Embryonic facial prominence (tissue), 1 donor: ENCODE measurements at regions not wholly inside any gene's neighbourhood (a gene's known extent, or its start where the extent isn't known, plus 50 kb on each side); places are given as distances from the start of the nearest gene placed in this dataset.
A peak's percentile ranks its signal among the peaks of the same experiment; 100 is the strongest.
"Not testable (repeated sequence)": the region's sequence is repeated elsewhere in the genome, so short reads cannot be mapped to it uniquely, and the experiment has no call there.

Experiments
- DNase-seq: peaks from one replicate; pipeline ENCODE4 v3.0.0-alpha.2; 2016; ENCODE audit errors: extremely low spot score

GRCh38 chr2:144914622-144915318, 394.9 kb upstream of the ZEB2 start:
- no peak for DNase-seq

- no peak for DNase-seq
These were observed 394.2 kb upstream of the ZEB2 start for GRCh38 chr2:144914113-144914512.

- no peak for DNase-seq
These were observed 392.3 kb upstream of the ZEB2 start for GRCh38 chr2:144912206-144912605.

- DNase-seq: no peak
These were observed 386.0 kb upstream of the ZEB2 start for GRCh38 chr2:144905956-144906355.

GRCh38 chr2:144904612-144905011, 384.7 kb upstream of the ZEB2 start:
- DNase-seq: no peak

- not testable (repeated sequence) for DNase-seq
These were observed 383.1 kb upstream of the ZEB2 start for GRCh38 chr2:144903045-144903444.

GRCh38 chr2:144901386-144901785, 381.5 kb upstream of the ZEB2 start:
- not testable (repeated sequence) for DNase-seq

- no peak for DNase-seq
These were observed 376.4 kb upstream of the ZEB2 start for GRCh38 chr2:144896341-144896740.

- DNase-seq: peak; percentile 66
These were observed 375.0 kb upstream of the ZEB2 start for GRCh38 chr2:144894612-144895599.

- no peak for DNase-seq
These were observed 373.5 kb upstream of the ZEB2 start for GRCh38 chr2:144893464-144893863.

- no peak for DNase-seq
These were observed 370.9 kb upstream of the ZEB2 start for GRCh38 chr2:144890828-144891227.

- no peak for DNase-seq
These were observed 369.4 kb upstream of the ZEB2 start for GRCh38 chr2:144889348-144889747.

- DNase-seq: no peak
These were observed 366.9 kb upstream of the ZEB2 start for GRCh38 chr2:144886862-144887261.

GRCh38 chr2:144877893-144878292, 358.0 kb upstream of the ZEB2 start:
- DNase-seq: no peak

- DNase-seq: peak; percentile 69
These were observed 356.1 kb upstream of the ZEB2 start for GRCh38 chr2:144876013-144876412.

- peak; percentile 19 for DNase-seq
These were observed 355.5 kb upstream of the ZEB2 start for GRCh38 chr2:144875290-144875969.

GRCh38 chr2:144865670-144866069, 345.8 kb upstream of the ZEB2 start:
- no peak for DNase-seq

GRCh38 chr2:144859716-144860115, 339.8 kb upstream of the ZEB2 start:
- DNase-seq: no peak

GRCh38 chr2:144858211-144858610, 338.3 kb upstream of the ZEB2 start:
- no peak for DNase-seq

- DNase-seq: no peak
These were observed 334.7 kb upstream of the ZEB2 start for GRCh38 chr2:144854596-144854995.

- DNase-seq: no peak
These were observed 329.7 kb upstream of the ZEB2 start for GRCh38 chr2:144849612-144850011.

GRCh38 chr2:144848423-144848822, 328.5 kb upstream of the ZEB2 start:
- DNase-seq: no peak
